CD4-positive, alpha-beta T cell treated with Interleukin-17A for 4 hours (primary cell): ENCODE measurements at regions not wholly inside any gene's neighbourhood (a gene's known extent, or its start where the extent isn't known, plus 50 kb on each side); places are given as distances from the start of the nearest gene placed in this dataset.
"Not testable (repeated sequence)": the region's sequence is repeated elsewhere in the genome, so short reads cannot be mapped to it uniquely, and the experiment has no call there.

Experiments
- DNase-seq: peaks from one replicate; pipeline ENCODE4 v3.0.0-alpha.2; 2020; ENCODE audit warnings: mixed read lengths

- DNase-seq: no peak
Observed at GRCh38 chr13:32828711-32829110, 187.5 kb upstream of the KL start.

DNA sequence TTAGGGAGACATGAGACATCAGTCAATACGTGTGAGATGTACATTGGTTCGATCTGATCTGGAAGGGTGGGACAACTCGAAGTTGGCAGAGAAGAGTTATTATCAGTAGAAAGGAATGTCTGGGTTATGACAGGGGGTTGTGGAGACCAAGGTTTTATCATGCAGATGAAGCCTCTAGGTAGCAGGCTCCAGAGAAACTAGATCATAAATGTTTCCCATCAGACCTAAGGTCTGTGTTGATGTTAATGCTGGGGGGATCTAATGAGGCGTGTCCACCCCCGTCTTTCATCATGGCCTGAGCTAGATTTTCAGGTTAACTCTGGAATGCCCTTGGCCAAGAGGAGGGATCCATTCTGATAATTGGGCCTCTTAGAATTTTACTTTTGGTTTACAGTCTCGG is 187.0 kb upstream of the KL start:
- DNase-seq: no peak

DNA sequence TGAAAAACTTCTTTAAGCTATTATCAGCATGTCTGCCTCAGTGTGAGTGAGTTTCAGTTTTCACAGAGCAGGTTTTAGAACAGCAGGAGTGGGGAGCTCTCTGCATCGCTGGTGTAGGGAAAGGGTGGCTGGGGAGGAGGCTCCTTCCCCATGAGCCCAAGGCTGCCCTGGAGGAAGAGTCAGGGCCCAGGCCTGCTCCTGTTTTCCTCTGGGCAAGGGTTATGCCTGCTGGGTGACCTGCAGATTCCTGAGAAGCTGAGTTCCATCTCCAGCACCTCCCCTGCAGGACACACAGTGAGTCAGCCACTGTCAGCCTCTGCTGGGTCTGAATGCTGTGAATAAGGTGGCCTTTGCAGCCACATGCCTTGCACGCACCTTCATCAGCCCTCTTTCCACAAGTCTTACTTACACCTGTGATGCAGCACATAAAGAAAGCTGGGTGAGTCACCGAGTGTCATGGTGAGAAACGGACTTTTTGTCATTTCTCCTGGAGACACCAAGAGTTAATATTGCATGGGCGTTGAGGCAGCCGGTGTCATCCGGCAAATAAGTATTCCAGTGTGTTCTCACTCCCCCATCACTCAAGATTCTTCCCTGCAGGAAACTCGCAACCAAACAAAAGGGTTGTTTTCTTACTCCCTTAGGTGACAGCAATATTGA is 186.4 kb upstream of the KL start:
- DNase-seq: no peak

- no peak for DNase-seq
Observed at GRCh38 chr13:32830336-32831031, 185.7 kb upstream of the KL start.

GRCh38 chr13:32837307-32837972 is 178.8 kb upstream of the KL start:
- DNase-seq: no peak

- DNase-seq: no peak
Observed at GRCh38 chr13:32837973-32838927, 178.0 kb upstream of the KL start.

DNA sequence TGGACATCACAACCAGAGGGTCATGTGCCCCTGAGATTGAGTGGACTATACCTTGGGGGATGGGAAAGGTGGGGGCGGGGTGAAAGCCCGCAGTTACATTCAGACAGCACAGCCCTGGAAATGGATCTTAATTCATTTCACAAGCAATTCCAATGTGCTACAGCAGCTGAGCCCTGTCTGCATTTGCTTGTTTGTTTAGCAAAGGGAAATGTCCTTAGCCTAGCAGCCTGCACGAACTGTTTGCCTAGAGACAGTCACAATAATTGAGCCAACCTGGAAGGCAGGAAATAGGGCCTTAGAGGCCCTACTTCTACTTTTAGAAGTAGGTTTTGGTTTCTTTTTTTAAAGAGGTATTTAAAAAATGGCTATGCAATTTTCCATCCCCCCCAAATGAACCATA is 177.3 kb upstream of the KL start:
- DNase-seq: no peak

DNA sequence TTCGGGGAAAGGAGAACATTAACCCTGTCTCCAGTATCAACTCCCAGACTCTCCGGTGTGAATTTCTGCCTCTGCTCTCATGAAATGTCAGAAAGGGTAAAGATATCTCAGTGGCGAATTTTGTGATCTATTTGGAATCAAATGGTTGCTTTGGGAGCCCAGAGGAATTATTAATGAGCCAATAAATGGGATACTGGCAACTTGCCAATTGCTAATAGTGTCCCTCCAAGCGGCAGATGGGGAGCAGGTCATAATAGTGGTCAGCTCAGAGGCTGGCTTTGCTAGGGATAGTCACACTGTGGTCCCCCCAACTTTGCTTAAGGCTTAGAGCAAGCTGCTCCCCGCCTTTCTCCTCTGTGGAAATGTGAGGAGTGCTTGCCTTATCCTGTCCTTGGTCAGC is 176.1 kb upstream of the KL start:
- DNase-seq: no peak

- DNase-seq: no peak
Observed at GRCh38 chr13:32840989-32841713, 175.1 kb upstream of the KL start.

GRCh38 chr13:32845952-32846950 is 170.0 kb upstream of the KL start:
- DNase-seq: no peak

GRCh38 chr13:32847976-32848375 is 168.2 kb upstream of the KL start:
- DNase-seq: not testable (repeated sequence)

DNA sequence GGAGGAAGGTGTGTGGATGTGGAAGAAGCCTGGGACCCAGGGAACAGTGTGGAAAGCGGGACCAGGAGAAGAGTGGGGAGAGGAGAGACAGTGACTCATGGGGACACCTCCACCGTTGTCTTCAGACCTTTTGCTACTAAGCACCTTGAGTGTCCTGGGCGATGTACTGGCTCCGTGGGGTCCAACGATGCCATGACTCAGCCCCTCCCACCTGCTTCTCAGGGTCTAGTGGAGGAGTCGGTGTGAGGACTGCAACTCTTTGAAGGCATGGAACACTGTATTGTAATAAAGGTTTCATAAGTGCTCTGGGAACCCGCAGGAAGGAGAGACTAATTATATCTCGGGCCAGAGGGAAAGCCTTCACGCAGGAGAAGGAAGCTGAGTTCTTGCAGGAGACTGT is 166.9 kb upstream of the KL start:
- DNase-seq: no peak

DNA sequence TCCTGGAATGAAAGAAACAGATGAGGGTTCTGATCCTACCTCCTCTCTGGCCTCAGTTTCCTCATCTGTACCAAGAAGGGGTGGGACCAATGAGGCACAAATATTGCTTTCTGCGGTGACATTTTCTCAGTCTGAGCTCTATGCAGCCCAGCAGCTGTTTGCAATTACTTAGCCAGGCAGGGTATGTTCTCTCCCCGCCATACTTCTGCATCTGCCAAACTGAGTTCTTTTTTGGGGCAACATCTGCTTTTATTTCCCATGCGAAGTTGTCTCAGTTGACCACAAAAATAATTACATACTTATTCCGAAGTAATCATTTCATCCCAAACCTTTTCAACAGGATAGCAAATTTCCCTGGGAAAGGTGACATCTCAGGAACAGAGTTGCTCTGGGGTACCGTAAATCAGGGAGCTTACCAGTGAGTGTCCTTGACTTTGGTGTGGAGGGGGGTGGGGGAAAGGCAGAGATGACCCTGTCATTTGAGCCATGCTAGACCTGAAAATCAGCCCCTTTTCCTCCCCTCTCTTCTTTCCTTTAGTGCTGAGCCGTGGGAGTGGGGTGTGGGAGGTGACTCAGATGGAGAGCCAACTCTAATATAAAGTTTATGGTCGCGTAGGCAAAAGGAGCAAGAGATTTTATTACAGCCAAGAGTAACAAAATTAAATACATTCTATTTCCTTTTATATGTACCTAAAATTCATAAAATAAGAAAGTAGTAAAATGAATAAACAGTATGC is 165.7 kb upstream of the KL start:
- no peak for DNase-seq

DNA sequence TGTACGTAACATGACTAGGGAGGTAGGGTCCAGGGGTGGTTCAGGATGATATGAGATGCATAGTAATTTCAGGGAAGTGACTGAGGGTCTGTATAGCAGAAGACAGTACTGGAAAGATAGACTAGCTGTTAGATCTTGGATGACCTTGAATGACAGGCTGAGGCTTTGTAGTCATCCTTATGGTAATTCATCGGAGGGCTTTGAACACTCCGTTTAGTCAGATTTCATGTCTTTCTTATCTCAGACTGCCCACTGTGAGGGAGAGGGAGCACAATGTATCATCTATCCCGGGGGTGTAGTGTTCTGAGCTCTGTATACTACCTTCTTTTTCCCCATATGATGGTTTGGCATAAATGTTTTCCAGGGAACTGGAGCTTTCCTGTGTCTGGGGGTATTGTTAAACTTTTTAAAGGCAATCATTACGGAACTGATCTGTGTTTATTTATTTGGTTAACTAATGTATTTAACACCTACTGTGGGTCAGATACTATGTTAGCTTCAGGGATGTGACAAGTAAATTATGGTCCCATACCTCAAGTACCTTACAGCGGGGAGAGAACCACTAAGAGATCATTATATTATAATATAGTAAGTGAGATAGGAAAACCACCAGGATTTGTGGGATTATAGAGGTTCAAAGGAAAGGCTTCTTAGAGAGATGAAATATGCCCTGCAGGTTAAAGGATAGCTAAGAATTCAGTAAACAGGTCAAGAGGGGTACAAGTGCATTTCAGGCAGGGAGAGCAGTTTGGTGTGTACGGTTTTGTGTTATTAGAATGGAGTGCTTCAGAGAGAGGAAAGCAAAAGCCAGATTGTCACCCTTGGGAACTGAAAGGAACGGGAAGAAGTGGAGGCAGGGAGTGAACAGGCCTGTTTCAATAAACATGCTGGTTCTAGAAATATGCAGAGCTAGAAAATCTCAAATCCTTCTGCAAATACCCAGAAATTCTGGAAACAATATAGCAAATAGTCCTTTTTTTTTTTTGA is 164.8 kb upstream of the KL start:
- DNase-seq: no peak

DNA sequence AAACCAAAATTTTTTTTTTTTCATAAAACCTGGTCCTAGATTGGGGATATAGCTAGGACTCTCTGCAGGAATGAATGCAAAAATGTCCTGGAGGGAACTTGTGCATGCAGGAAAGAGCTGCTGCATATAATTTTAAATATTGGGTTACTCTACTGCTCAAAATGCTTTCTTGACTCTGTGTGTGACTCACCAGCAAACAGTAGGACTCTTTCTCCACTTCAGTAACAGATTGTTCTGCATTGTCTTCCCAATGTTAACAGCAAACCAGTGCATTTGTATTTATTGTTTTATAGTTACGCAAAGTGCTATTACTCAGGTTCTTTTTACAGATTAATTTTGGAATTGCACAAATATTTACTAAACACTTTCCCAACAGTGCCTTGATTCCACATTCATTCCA is 163.7 kb upstream of the KL start:
- DNase-seq: no peak

DNA sequence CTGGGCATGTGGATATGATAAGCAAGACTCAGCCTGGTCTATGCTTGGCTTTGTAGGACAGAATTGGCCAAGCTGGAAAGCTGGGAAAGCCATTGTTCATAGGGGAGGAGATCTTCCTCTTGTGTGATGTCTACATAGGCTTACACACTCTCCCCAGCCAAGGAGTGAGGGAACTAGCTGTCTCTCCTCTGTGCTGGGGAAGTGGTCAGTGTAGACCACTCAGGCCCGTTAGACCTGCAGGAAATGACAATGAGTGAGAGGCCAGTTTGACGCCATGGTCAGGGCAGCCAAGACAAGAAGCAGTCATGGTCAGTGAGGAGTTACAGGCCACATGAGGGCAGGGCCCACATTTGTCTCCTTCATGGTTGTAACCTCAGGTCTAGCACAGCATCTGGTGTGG is 159.1 kb upstream of the KL start:
- DNase-seq: no peak

DNA sequence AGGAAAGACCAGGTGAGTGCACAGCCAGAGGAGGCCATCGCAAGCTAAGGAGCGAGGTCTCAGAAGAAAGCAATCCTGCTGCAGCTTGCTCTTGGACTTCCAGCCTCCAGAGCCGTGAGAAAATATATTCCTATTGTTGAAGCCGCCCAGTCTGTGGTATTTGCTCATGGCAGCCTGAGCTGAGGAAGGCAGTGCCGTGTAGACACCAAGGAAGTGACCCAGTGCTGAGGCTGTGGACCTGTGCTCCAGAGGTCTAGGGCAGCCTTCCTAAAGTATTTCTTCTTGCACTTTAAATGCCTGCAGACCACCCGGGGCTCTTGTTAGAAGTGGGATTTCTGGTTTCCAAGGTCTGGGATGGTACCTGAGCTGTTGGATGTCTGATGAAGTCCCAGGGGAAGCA is 158.5 kb upstream of the KL start:
- DNase-seq: no peak

- no peak for DNase-seq
Observed at GRCh38 chr13:32859707-32860292, 156.4 kb upstream of the KL start.

DNA sequence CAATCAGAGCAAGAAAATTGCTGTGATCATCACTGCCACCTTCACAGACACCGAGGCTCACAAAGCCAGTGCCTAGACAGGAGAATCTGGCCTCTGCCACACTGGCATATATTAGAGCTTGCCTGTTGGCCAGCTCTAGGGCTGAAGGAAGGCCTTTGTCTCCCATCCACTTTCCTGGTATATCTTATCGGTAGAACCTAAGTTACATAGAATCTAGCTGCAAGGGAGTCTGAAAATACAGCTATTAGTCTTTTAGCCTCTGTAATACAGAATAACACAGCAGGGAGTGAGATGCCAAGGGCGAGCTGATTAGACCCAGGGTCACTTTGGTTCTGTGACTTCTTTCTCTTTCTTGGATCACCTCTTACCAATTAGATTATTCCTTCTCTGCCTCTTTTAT is 154.9 kb upstream of the KL start:
- no peak for DNase-seq
